ENCODE measurements at regions not wholly inside any gene's neighbourhood (a gene's known extent, or its start where the extent isn't known, plus 50 kb on each side); places are given as distances from the start of the nearest gene placed in this dataset.

GRCh38 chr11:92594251-92594650 is 369.6 kb downstream of the FAT3 start:
- no peaks in the 10 kb centered on the region for H3K36me3 ChIP-seq (ENCODE audit: low read length)
- no peak overlapping the region for H2AFZ ChIP-seq (ENCODE audit: low read depth, low read length, severe bottlenecking)
- H3K9me2 ChIP-seq (replicated peaks; ENCODE audit: insufficient read depth, low read length) = no peaks in the 10 kb centered on the region

GRCh38 chr11:92595052-92595451 is 370.4 kb downstream of the FAT3 start:
- H3K9me2 ChIP-seq (replicated peaks; ENCODE audit: insufficient read depth, low read length) = no peaks in the 10 kb centered on the region
- H3K27ac ChIP-seq (ENCODE audit: low read depth, low read length) = no peak overlapping the region
- H3F3A ChIP-seq (ENCODE audit: insufficient read depth) = no peaks in the 10 kb centered on the region

More at GRCh38 chr11:92594251-92594650, 369.6 kb downstream of the FAT3 start:
- Histone ChIP-seq H4K20me1 (ENCODE audit: low read depth, low read length) (no peaks in the 10 kb centered on the region), H3K27ac (ENCODE audit: low read depth, low read length) (no peak overlapping the region), H3K27me3 (ENCODE audit: low read length) (no peaks in the 10 kb centered on the region), H3K9ac (ENCODE audit: low read length) (no peak overlapping the region), H3K79me2 (ENCODE audit: insufficient read depth, low read length) (no peaks in the 10 kb centered on the region), H3K4me3 (ENCODE audit: insufficient read depth, low read length, poor library complexity, severe bottlenecking) (no peak overlapping the region), H3F3A (ENCODE audit: insufficient read depth) (no peaks in the 10 kb centered on the region), H3K4me2 (ENCODE audit: low read depth, low read length, poor library complexity, severe bottlenecking) (no peak overlapping the region), H3K9me3 (ENCODE audit: insufficient read depth, low read length) (no peaks in the 10 kb centered on the region)
- TF ChIP-seq EZH2phosphoT487 (conservative IDR thresholded peaks at IDR 0.05; ENCODE audit: low read length) (no peak), CTCF (IDR thresholded peaks at IDR 0.05; ENCODE audit: insufficient read depth, low read length, poor library complexity, severe bottlenecking) (no peak)

GRCh38 chr11:92596596-92597317 is 372.1 kb downstream of the FAT3 start:
- Histone ChIP-seq H3K27me3 (ENCODE audit: low read length) (no peaks in the 10 kb centered on the region), H3K9me2 (replicated peaks; ENCODE audit: insufficient read depth, low read length) (no peaks in the 10 kb centered on the region), H3K4me3 (ENCODE audit: insufficient read depth, low read length, poor library complexity, severe bottlenecking) (no peak overlapping the region), H3K9ac (ENCODE audit: low read length) (no peak overlapping the region), H3K27ac (ENCODE audit: low read depth, low read length) (no peak overlapping the region), H3F3A (ENCODE audit: insufficient read depth) (no peaks in the 10 kb centered on the region), H3K79me2 (ENCODE audit: insufficient read depth, low read length) (no peaks in the 10 kb centered on the region), H3K36me3 (ENCODE audit: low read length) (no peaks in the 10 kb centered on the region), H2AFZ (ENCODE audit: low read depth, low read length, severe bottlenecking) (no peak overlapping the region), H3K9me3 (ENCODE audit: insufficient read depth, low read length) (no peaks in the 10 kb centered on the region), H3K4me2 (ENCODE audit: low read depth, low read length, poor library complexity, severe bottlenecking) (no peak overlapping the region), H4K20me1 (ENCODE audit: low read depth, low read length) (no peaks in the 10 kb centered on the region)
- TF ChIP-seq CTCF (IDR thresholded peaks at IDR 0.05; ENCODE audit: insufficient read depth, low read length, poor library complexity, severe bottlenecking) (no peak), EZH2phosphoT487 (conservative IDR thresholded peaks at IDR 0.05; ENCODE audit: low read length) (no peak)

More at GRCh38 chr11:92595052-92595451, 370.4 kb downstream of the FAT3 start:
- no peaks in the 10 kb centered on the region for H4K20me1 ChIP-seq (ENCODE audit: low read depth, low read length)
- no peak for TF ChIP-seq EZH2phosphoT487 (conservative IDR thresholded peaks at IDR 0.05; ENCODE audit: low read length)
- TF ChIP-seq CTCF (IDR thresholded peaks at IDR 0.05; ENCODE audit: insufficient read depth, low read length, poor library complexity, severe bottlenecking) = no peak
- no peaks in the 10 kb centered on the region for H3K9me3 ChIP-seq (ENCODE audit: insufficient read depth, low read length)
- H3K4me2 ChIP-seq (ENCODE audit: low read depth, low read length, poor library complexity, severe bottlenecking) = no peak overlapping the region
- H3K4me3 ChIP-seq (ENCODE audit: insufficient read depth, low read length, poor library complexity, severe bottlenecking) = no peak overlapping the region
- no peaks in the 10 kb centered on the region for H3K36me3 ChIP-seq (ENCODE audit: low read length)
- no peaks in the 10 kb centered on the region for H3K27me3 ChIP-seq (ENCODE audit: low read length)
- no peak overlapping the region for H3K9ac ChIP-seq (ENCODE audit: low read length)
- no peaks in the 10 kb centered on the region for H3K79me2 ChIP-seq (ENCODE audit: insufficient read depth, low read length)
- no peak overlapping the region for H2AFZ ChIP-seq (ENCODE audit: low read depth, low read length, severe bottlenecking)

Measured in SU-DHL-6 (cell line).